Endothelial cell of umbilical vein (primary cell): ENCODE measurements at regions not wholly inside any gene's neighbourhood (a gene's known extent, or its start where the extent isn't known, plus 50 kb on each side); places are given as distances from the start of the nearest gene placed in this dataset.

Source experiments
- CTCF ChIP-seq, 2 donors: IDR thresholded peaks; 1 replicate in 1 of 2; 2 replicates in 1 of 2; pipeline ENCODE4 v1.5.1; 2011; ENCODE audit warnings: low read length in 2 of 2, mild to moderate bottlenecking in 2 of 2, moderate library complexity in 2 of 2, control low read depth in 1 of 2, inconsistent platforms in 1 of 2, low read depth in 1 of 2; ENCODE audit not compliant: insufficient read depth in 1 of 2; ENCODE audit errors: extremely low read depth in 1 of 2
- EZH2 ChIP-seq: IDR thresholded peaks from 2 replicates; pipeline ENCODE4 v1.6.1; 2012; ENCODE audit warnings: borderline replicate concordance, low read depth, mild to moderate bottlenecking, moderate library complexity, low read length, inconsistent platforms; ENCODE audit not compliant: severe bottlenecking
- GATA2 ChIP-seq: IDR thresholded peaks from 2 replicates; pipeline ENCODE4 v1.7.0; 2011; ENCODE audit warnings: low read depth, mild to moderate bottlenecking, moderate library complexity, mixed read lengths, low read length; ENCODE audit not compliant: insufficient read length, insufficient read depth
- POLR2A ChIP-seq: IDR thresholded peaks from 2 replicates; pipeline ENCODE4 v1.6.1; 2012; ENCODE audit warnings: low read depth, mild to moderate bottlenecking, control low read depth, low read length

- no peak for TF ChIP-seq GATA2
- TF ChIP-seq CTCF (IDR thresholded peaks at IDR 0.05; ENCODE audit: extremely low read depth in 1 of 2, insufficient read depth in 1 of 2, low read depth in 1 of 2, low read length in 2 of 2) = no peak
- no peak for TF ChIP-seq POLR2A
- no peak for TF ChIP-seq EZH2
Measured at GRCh38 chr4:181608181-181608580, 635.0 kb upstream of the TENM3 start.
